HG02642 (cell line): ENCODE measurements at regions not wholly inside any gene's neighbourhood (a gene's known extent, or its start where the extent isn't known, plus 50 kb on each side); places are given as distances from the start of the nearest gene placed in this dataset.
"Not testable (repeated sequence)": the region's sequence is repeated elsewhere in the genome, so short reads cannot be mapped to it uniquely, and the experiment has no call there.

Experiments
- ATAC-seq: cut with Tn5 transposase; IDR thresholded peaks from one replicate; pipeline ENCODE4 v1.9.1; 2021; ENCODE audit warnings: mild to moderate bottlenecking; ENCODE audit not compliant: unreplicated experiment, poor library complexity

DNA sequence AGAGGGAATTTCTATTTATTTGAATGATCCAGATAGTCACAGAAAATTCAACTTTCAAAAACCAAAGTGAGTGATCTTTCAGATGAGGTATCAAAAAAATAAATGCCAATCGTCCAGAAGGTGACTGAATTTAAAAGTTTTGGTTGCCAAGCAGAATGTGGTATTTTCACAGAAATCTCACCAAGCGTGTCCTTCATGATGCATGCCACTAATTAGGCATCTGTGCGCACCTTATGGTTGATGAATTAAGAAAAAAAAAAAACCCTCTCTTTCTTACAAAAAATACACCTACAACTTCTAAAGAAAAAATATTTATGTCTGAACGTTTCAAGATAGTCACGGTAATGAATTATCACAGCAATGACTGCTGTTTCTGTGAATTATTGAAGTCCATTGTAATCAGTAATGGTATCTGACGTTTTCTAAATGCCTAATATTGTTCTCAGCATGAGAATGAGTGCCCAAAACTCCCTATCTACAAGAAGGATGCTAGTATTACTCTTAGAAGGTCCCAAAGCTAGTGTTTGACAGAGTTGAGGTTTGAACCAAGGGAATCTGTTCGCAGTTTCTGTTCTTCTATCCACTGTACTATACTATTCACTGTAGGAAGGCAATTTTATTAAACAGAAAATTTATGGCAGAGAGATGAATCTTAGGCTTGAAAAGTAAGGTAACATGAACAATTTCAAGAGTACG, 219.6 kb upstream of the NETO1 start:
- no peak for ATAC-seq

DNA sequence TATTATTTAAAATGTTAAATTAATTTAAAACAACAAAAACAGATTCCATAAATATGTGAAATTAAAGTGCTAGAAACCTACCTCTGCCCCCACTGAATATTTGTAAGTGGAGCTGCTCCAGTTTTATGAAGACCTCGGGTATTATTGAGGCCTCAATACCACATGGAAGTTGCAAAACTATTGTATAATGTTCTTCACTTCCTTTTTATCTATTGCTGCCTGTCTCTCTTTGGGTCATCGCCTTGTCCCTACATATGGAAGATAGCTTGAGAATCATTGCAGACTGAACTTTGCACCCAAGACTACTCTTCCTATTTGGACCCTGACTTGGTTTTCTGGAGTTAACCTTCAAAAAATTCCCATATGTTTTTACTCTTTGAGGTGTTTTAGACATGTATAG, 212.1 kb upstream of the NETO1 start:
- no peak for ATAC-seq

DNA sequence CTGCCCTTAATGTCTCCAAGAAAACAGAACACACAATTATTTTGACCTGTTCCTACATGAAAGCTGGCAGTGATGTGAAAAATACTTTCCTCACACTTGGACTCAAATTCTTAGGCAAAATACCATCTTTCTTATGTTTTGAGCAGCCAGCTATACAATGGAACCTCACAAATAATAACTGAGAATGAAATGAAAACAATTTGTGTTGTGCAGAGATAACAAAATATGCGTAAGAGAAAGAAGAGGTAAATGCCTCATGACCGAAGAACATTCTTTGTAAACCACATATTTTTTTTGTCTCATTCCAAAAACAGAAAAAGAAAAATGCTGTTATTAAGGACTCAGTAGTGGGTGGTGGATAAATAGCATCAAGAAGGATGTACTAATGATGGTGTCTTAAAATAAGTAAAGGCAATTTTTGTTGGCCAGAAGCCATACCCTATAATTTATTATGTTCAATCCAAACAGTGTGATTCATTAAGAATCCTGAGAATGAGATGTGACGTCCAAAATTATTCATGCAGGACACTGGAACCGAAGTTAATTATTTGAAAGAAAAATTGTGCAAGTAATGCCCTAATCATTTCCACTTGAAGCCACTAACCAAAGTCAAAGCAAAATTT, 193.0 kb upstream of the NETO1 start:
- ATAC-seq, result no peak

DNA sequence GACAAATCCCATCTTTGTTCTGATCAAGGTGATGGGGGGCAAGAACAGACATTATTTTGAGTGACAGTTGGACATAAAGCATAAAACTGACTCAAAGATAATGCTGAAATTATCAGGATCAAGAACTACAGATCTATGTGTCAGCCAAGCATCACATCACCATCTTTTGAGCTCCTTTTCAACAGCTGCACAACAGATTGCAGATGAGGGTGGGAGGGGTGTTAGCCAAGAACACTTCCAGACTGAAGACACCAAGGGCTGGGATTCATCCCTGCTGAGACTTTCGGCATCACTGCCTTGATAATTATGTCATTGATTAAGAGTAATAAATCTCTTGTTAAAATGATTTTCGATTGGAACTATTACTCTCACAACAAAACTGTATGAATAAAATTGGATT, 191.5 kb upstream of the NETO1 start:
- no peak for ATAC-seq

DNA sequence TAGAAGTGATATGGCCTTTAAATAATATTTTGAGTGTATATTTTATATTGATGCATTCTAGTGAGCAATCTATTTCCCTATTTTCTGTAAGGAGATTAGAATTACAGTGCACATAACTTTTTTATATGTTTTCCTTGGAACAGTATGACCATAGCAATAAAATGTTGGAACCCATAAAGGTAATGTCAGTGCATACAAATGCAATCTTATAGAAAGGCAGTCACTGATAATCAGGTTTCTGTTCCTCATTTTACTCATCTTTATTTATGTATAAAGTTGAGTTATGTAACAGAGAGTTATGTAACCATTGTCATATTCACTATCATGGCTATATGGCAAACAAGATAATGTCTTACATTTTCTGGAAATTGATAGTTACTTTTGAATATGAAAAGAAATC, 179.9 kb upstream of the NETO1 start:
- ATAC-seq, result no peak

DNA sequence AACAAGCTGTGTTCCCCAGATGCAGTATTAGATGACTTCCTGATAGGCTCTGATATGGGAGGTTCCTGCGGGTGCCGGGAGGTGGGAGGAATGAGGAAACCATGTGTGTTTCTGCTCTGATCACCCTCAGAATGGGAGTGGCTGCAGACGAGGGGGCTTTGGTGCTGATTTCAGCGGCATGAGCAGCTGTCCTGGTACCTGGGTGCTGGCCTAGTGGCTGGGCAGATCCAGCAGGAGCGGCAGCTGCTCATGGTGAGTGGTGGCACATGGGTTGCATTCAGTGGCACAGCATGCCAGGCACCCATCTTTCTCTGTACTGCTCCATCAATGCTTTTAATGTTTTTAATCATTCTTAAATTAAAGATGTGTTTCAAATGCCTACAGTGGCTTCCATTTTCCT, 177.2 kb upstream of the NETO1 start:
- ATAC-seq, result no peak

DNA sequence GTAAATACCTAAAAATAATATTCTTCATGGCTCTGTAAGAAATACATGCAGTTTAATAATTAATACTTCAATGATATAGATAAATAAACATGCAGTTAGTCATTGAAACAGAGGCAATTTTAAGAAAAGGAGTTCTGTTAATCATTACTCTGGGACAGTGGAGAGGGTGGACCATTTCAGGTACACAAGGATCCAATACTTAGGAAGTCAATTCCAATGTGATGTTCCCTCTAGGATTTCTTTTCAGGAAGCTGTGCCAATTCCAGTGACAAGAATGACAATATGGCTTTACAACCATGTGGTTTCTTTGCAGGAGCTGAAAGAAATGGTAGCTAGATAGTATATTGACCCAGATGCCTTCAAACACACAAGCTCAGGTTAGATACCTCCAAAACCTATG, 175.8 kb upstream of the NETO1 start:
- ATAC-seq, result no peak

DNA sequence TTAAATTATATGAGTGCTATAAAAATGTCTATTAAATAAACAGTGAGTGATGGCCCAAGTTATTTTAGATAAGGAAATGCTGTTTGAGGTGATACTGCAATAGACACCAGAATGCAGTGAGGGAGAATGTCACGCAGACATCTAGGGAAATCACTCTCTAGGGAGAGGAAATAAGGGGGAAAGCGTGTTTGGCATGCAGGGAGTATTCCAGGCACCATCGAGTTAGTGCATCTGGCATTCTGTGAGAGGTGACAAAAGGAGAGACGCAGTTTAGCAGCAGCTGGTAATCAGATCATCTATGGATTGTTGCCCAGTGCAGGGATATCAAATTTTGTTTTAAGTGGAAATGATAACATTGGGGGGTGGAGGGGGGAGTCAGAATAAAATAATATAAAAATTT, 175.4 kb upstream of the NETO1 start:
- ATAC-seq, result no peak

DNA sequence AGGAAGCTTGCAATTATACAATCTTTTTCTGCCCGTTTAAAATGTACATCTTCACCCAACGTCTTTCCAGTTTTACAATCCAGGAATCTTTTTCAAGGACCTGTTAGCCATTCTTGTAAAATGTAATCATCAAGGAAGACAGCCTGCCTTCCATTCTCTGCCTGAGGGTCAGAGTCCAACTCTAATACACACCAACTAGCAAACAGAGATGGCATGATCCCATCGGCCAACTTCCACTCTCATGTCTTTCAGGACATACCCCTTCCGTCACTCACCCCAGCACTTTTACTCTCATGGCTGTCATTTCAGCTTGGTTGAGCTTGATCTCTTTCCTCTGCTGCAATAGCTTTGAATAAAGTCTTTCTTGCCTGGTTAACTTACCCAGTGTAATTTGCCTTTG, 172.5 kb upstream of the NETO1 start:
- ATAC-seq, result no peak

DNA sequence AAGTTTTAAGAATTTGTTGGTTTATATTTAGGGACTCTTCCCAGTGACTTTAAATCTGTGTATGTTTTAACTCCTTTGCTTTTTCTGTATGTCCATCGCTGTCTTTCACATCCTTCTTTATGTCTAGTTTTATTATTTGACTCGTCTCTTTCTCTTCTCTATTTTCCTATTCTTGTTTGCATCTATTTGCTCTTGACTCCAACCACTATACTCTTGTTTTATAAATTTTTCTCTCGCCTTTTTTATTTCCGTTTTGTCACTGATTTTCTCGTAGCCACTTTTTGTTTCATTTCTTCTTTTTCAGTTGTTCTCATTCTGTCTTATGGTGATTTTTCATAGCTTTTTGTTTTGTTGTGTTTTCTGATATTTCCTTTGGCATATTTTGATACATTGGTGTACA, 170.5 kb upstream of the NETO1 start:
- no peak for ATAC-seq

DNA sequence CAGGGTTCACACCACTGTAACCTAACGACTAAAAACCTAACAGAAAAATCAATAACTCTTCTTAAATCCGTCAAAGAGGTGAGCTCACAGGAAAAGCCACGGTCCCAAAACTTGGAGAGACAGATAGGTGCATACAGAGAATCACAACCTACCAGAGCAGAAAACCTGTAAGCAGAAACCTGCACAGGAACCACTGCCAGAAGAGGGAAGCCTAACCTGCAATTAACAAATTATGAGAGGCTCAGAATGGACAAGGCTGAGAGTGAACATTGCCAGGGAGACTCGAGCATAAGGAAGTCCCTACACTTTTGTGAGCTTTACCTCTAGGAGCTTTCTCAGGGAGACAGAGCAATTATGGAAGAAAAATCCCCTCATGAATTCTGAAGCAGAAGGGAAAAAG, 156.2 kb upstream of the NETO1 start:
- ATAC-seq, result no peak

DNA sequence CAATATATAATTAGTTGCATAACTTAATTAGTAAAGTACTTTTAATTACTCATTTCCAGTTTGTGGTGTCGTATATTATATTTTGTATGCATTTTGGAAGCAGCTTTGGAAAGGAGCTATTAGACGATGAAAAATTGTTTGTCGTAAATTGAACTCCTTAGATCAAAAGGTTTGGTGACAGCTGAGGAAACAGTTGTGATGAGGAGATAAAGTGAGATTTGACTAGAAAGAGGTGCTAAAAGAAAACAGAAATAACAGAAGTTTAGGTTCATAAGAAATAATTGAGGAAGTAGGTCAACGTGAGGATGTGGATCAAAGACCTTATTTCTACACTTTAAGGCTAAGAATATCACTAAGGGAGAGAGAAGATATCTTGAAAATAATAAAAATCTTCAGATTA, 141.9 kb upstream of the NETO1 start:
- no peak for ATAC-seq

DNA sequence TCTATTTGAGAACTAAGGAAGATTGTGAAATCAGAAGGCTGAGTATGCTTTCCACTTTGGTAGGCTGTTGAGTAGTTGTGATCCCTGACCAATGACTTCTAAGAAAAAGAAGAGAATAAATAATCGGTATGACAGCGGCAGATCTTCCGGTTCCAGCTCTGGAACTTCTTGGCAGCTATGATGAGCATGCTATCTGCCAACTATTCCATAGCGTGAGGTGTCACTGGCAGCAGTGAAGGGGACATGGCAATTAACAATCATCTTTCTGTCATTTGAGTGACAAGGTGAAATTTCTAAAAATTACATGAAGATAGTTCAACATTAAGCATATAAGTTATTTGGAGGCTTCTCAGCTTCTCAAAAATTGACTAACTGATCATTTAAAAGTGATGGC, 140.1 kb upstream of the NETO1 start:
- no peak for ATAC-seq

DNA sequence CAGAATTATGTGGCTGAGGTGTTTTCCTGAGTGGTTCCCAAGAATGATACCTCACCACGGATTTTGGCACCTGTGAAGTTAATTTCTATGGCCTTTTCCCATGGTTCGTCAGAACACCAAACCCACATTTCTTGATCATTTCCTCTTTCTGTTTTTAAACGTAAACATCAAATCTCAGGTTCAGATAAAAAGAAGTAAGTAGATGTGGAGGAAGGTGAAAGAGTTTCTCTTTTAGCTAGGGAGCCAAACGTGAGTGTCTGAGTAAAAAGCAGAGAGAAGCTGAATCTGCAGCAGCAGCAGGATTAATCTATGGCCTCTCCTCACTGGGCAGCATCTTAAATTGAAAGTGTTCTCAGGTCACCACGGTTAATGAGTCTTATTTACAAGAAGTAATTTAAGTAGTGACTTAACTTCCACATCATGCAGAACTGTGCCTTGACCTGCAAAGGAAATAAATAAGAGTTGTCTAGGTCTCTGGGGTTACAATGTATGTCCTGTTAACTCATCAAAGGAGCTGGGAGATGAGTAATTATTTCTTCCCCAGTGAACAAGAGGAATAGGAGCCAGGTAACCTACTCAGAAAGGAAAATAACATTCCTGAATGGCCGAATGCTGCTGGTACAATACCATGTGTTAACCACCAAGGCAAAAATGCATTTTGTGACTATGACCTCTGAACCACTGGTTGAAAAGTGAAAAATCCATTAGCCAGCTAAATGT, 139.6 kb upstream of the NETO1 start:
- no peak for ATAC-seq

DNA sequence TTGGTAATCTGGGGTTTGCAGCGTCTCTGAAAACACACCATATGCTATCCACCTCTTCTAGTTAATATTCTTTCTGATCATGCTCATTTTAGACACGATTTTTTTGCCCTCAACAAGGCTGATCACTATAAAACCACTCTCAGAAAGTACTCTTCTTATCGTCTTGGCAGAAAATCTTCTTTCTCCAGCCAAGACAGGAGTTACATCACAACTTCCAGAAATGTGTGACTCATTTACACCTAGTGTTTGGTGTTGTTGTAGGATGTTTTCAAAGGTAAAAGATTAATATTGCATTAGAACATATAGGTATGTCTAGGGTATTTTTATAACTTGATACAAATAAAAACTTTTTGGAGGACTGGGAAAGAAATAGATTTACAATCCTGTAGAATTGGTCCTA, 138.5 kb upstream of the NETO1 start:
- no peak for ATAC-seq

DNA sequence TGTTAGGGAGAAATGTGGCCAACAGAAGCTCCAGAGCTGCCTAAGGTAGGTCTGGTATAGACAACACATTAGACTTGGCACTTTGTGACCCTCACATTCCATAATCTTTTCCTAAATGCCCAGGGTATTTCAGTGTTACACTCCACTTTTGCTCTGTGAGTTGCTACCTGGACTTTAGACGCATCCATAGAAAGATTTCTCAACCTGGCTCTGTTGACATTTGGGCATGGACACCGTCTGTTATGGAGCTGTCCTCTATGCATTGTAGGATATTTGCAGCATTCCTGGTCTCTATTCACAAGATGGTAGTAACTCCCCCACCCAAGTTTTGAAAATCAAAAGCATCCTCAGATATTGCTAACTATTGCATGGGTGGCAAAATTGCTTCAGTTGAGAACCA, 136.5 kb upstream of the NETO1 start:
- no peak for ATAC-seq

DNA sequence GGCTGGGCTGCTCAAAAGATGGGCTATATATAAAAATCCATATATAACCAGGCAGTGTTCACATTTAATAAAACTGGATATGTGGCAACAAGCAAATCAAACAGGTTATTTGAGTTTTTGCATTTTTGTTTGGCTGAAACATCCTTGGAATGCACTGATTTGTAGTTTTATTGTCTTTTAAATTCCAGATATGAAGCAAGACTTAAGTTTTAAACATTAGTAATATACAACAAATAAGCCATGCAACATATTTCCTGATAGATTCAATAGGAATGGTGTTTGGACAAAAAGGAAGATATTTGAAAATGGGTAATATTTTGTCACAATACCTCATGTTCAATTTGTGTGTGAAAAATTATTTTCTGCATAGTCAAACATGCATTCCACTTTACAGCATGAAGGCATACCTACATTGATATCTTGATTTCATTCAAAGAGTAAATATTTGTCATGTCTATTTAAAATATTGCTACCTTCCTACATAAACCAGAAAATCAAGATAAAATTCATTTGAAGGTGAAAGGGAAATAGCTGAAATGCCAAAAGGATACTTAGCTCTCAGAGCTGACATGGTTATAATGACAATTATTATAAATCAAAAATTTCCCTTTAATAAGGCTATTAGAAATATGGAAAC, 132.3 kb upstream of the NETO1 start:
- ATAC-seq, result no peak

DNA sequence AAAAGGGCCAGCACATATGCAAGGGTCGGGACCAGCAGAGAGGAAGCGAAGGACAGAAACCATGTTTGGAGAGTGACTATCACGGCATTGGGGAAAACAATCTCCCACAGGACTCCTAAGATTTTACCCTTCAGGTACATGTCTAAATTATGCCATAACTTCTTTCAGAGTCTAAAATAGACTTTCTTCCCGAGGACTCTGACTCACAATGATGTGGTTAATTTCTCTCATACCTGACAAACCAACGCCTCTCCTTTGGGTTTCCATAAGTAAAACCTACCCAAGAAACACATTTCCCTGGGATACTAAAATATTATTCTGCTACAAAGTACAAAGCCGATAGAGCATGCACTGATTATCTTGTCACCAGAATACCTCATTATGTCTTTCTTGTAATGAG, 127.8 kb upstream of the NETO1 start:
- no peak for ATAC-seq

DNA sequence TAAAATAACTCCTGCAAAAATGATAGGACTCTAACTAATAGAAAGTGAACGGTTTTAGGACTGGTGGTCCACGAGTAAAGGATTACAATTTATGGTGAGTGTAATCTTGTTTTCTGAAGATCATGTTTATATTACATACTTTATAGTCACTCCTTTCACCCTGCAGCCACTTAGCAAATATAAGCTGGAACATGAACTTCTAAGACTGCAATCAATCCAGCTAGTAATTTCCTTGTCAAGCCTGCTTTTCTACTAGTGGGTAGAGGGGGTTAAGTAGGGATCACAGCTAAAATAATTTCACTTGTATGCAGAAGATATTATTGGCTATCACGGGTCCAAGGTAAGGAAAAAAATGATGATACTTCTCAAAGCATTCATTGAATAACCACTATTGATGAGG, 125.5 kb upstream of the NETO1 start:
- ATAC-seq, result no peak

DNA sequence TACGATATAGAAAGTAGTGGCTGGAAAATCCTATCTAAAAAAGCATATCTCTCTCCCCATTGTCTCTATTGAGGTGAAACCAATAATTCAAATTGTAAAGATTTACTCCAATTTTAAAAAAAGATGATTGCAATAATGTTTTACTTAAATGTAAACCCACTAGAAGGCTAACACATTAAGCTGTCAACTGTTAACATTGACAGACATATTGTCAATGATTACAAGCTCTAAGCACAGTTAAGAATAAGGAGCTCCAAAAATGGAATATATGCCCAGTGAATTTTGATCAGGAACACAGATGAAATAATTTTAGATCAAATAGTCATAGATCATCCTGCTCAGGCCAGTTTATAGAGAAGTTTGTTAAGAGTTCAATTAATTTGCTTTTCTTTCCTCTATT, 123.6 kb upstream of the NETO1 start:
- ATAC-seq, result no peak

DNA sequence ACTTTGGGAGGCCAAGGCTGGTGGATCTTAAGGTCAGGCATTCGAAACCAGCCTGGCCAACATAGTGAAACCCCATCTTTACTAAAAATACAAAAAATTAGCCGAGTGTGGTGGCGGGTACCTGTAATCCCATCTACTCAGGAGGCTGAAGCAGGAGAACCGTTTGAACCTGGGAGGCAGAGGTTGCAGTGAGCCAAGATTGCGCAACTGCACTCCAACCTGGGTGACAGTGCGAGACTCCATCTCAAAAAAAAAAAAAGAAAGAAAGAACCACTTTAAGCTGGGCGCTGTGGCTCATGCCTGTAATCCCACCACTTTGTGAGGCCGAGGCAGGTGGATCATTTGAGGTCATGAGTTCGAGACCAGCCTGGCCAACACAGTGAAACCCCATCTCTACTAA, 119.8 kb upstream of the NETO1 start:
- not testable (repeated sequence) for ATAC-seq
